ENCODE measurements at regions not wholly inside any gene's neighbourhood (a gene's known extent, or its start where the extent isn't known, plus 50 kb on each side); places are given as distances from the start of the nearest gene placed in this dataset.

- no peaks in the 10 kb centered on the region for H3K36me3 Mint-ChIP-seq
- H3K4me1 Mint-ChIP-seq = no peaks in the 10 kb centered on the region
- CTCF ChIA-PET = no interaction called here
- ATAC-seq (no peak), DNase-seq (no peak)
- H3K27me3 Mint-ChIP-seq = no peaks in the 10 kb centered on the region
- H3K4me3 Mint-ChIP-seq = no peak overlapping the region
- peaks cover 9% of the 10 kb centered on the region for H3K9me3 Mint-ChIP-seq (ENCODE audit: low read depth)
- no peak overlapping the region for H3K27ac Mint-ChIP-seq
These were observed 1400.8 kb upstream of the TENM4 start for GRCh38 chr11:80841675-80842074.

- Mint-ChIP-seq H3K27ac (no peak overlapping the region), H3K27me3 (no peaks in the 10 kb centered on the region), H3K4me3 (no peak overlapping the region), H3K9me3 (ENCODE audit: low read depth) (peaks cover 7% of the 10 kb centered on the region), H3K36me3 (no peaks in the 10 kb centered on the region), H3K4me1 (no peaks in the 10 kb centered on the region)
- CTCF ChIA-PET = no interaction called here
- ATAC-seq (no peak), DNase-seq (no peak)
These were observed 1397.3 kb upstream of the TENM4 start for GRCh38 chr11:80838153-80838552.

GRCh38 chr11:80837051-80837450 is 1396.2 kb upstream of the TENM4 start:
- H3K27me3 Mint-ChIP-seq = no peaks in the 10 kb centered on the region
- no peak overlapping the region for H3K4me3 Mint-ChIP-seq
- no peaks in the 10 kb centered on the region for H3K36me3 Mint-ChIP-seq
- ATAC-seq (no peak), DNase-seq (no peak)
- H3K27ac Mint-ChIP-seq = no peak overlapping the region
- H3K4me1 Mint-ChIP-seq = no peaks in the 10 kb centered on the region
- H3K9me3 Mint-ChIP-seq (ENCODE audit: low read depth) = peaks cover 5% of the 10 kb centered on the region
- CTCF ChIA-PET = no interaction called here

- Mint-ChIP-seq H3K36me3 (no peaks in the 10 kb centered on the region), H3K9me3 (ENCODE audit: low read depth) (peaks cover 3% of the 10 kb centered on the region), H3K27ac (no peak overlapping the region), H3K4me3 (no peak overlapping the region), H3K27me3 (no peaks in the 10 kb centered on the region), H3K4me1 (no peaks in the 10 kb centered on the region)
- CTCF ChIA-PET = no interaction called here
- ATAC-seq = no peak
- no peak for DNase-seq
These were observed 1390.5 kb upstream of the TENM4 start for GRCh38 chr11:80831374-80831773.

GRCh38 chr11:80827781-80828180 is 1387.0 kb upstream of the TENM4 start:
- no peaks in the 10 kb centered on the region for H3K27me3 Mint-ChIP-seq
- CTCF ChIA-PET = no interaction called here
- no peaks in the 10 kb centered on the region for H3K4me1 Mint-ChIP-seq
- DNase-seq (no peak), ATAC-seq (no peak)
- no peak overlapping the region for H3K27ac Mint-ChIP-seq
- H3K36me3 Mint-ChIP-seq = no peaks in the 10 kb centered on the region
- H3K9me3 Mint-ChIP-seq (ENCODE audit: low read depth) = peaks cover 2% of the 10 kb centered on the region
- H3K4me3 Mint-ChIP-seq = no peak overlapping the region

- Mint-ChIP-seq H3K36me3 (no peaks in the 10 kb centered on the region), H3K4me3 (no peak overlapping the region), H3K9me3 (ENCODE audit: low read depth) (peaks cover 2% of the 10 kb centered on the region), H3K4me1 (no peaks in the 10 kb centered on the region), H3K27me3 (no peaks in the 10 kb centered on the region), H3K27ac (no peak overlapping the region)
- no peak for ATAC-seq
- DNase-seq = no peak
- CTCF ChIA-PET = no interaction called here
These were observed 1386.0 kb upstream of the TENM4 start for GRCh38 chr11:80826808-80827207.

- Mint-ChIP-seq H3K27ac (no peak overlapping the region), H3K4me3 (no peak overlapping the region), H3K36me3 (no peaks in the 10 kb centered on the region), H3K9me3 (ENCODE audit: low read depth) (peaks cover 5% of the 10 kb centered on the region), H3K27me3 (no peaks in the 10 kb centered on the region), H3K4me1 (no peaks in the 10 kb centered on the region)
- no peak for DNase-seq
- CTCF ChIA-PET = no interaction called here
- ATAC-seq = no peak
These were observed 1381.5 kb upstream of the TENM4 start for GRCh38 chr11:80822308-80822707.

GRCh38 chr11:80819271-80819670 is 1378.4 kb upstream of the TENM4 start:
- Mint-ChIP-seq H3K4me3 (no peak overlapping the region), H3K27me3 (no peaks in the 10 kb centered on the region), H3K4me1 (peaks cover 2% of the 10 kb centered on the region), H3K27ac (no peak overlapping the region), H3K36me3 (no peaks in the 10 kb centered on the region), H3K9me3 (ENCODE audit: low read depth) (peaks cover 7% of the 10 kb centered on the region)
- no peak for DNase-seq
- CTCF ChIA-PET = no interaction called here
- no peak for ATAC-seq

GRCh38 chr11:80816966-80817365 is 1376.1 kb upstream of the TENM4 start:
- no peak for DNase-seq
- H3K9me3 Mint-ChIP-seq (ENCODE audit: low read depth) = peaks cover 7% of the 10 kb centered on the region
- H3K4me1 Mint-ChIP-seq = peaks cover 2% of the 10 kb centered on the region
- no peak overlapping the region for H3K27ac Mint-ChIP-seq
- no peaks in the 10 kb centered on the region for H3K27me3 Mint-ChIP-seq
- CTCF ChIA-PET = no interaction called here
- H3K36me3 Mint-ChIP-seq = no peaks in the 10 kb centered on the region
- H3K4me3 Mint-ChIP-seq = no peak overlapping the region
- no peak for ATAC-seq

- DNase-seq = no peak
- Mint-ChIP-seq H3K36me3 (no peaks in the 10 kb centered on the region), H3K4me1 (peaks cover 2% of the 10 kb centered on the region), H3K27me3 (no peaks in the 10 kb centered on the region), H3K9me3 (ENCODE audit: low read depth) (peaks cover 7% of the 10 kb centered on the region), H3K27ac (no peak overlapping the region), H3K4me3 (no peak overlapping the region)
- CTCF ChIA-PET = no interaction called here
- no peak for ATAC-seq
These were observed 1375.6 kb upstream of the TENM4 start for GRCh38 chr11:80816454-80816847.

- DNase-seq (no peak), ATAC-seq (no peak)
- peaks cover 2% of the 10 kb centered on the region for H3K4me1 Mint-ChIP-seq
- H3K36me3 Mint-ChIP-seq = no peaks in the 10 kb centered on the region
- peaks cover 7% of the 10 kb centered on the region for H3K9me3 Mint-ChIP-seq (ENCODE audit: low read depth)
- no peak overlapping the region for H3K4me3 Mint-ChIP-seq
- CTCF ChIA-PET = no interaction called here
- H3K27ac Mint-ChIP-seq = no peak overlapping the region
- no peaks in the 10 kb centered on the region for H3K27me3 Mint-ChIP-seq
These were observed 1375.1 kb upstream of the TENM4 start for GRCh38 chr11:80815752-80816453.

GRCh38 chr11:80814813-80815212 is 1374.0 kb upstream of the TENM4 start:
- H3K27ac Mint-ChIP-seq = no peak overlapping the region
- CTCF ChIA-PET = interaction anchor here (0.6 kb wide), 1 partner anchor 242 kb away, joined by 3 read pairs; no protein-coding TSS in a partner anchor
- no peak overlapping the region for H3K4me3 Mint-ChIP-seq
- H3K9me3 Mint-ChIP-seq (ENCODE audit: low read depth) = peaks cover 12% of the 10 kb centered on the region
- DNase-seq = no peak
- ATAC-seq = no peak
- H3K4me1 Mint-ChIP-seq = peaks cover 2% of the 10 kb centered on the region
- no peaks in the 10 kb centered on the region for H3K36me3 Mint-ChIP-seq
- H3K27me3 Mint-ChIP-seq = no peaks in the 10 kb centered on the region

GRCh38 chr11:80810695-80811094 is 1369.9 kb upstream of the TENM4 start:
- no peak for DNase-seq
- Mint-ChIP-seq H3K4me1 (no peaks in the 10 kb centered on the region), H3K9me3 (ENCODE audit: low read depth) (peaks cover 8% of the 10 kb centered on the region), H3K27me3 (no peaks in the 10 kb centered on the region), H3K27ac (no peak overlapping the region), H3K4me3 (no peak overlapping the region), H3K36me3 (no peaks in the 10 kb centered on the region)
- CTCF ChIA-PET = no interaction called here
- ATAC-seq = no peak

- DNase-seq (no peak), ATAC-seq (no peak)
- no peaks in the 10 kb centered on the region for H3K36me3 Mint-ChIP-seq
- no peaks in the 10 kb centered on the region for H3K4me1 Mint-ChIP-seq
- no peaks in the 10 kb centered on the region for H3K27me3 Mint-ChIP-seq
- no peak overlapping the region for H3K4me3 Mint-ChIP-seq
- H3K27ac Mint-ChIP-seq = no peak overlapping the region
- H3K9me3 Mint-ChIP-seq (ENCODE audit: low read depth) = peaks cover 17% of the 10 kb centered on the region
- CTCF ChIA-PET = no interaction called here
These were observed 1357.3 kb upstream of the TENM4 start for GRCh38 chr11:80798174-80798573.

- Mint-ChIP-seq H3K27me3 (no peaks in the 10 kb centered on the region), H3K4me1 (no peaks in the 10 kb centered on the region), H3K27ac (no peak overlapping the region), H3K4me3 (no peak overlapping the region), H3K9me3 (ENCODE audit: low read depth) (peaks cover 18% of the 10 kb centered on the region), H3K36me3 (no peaks in the 10 kb centered on the region)
- ATAC-seq = no peak
- no peak for DNase-seq
- CTCF ChIA-PET = no interaction called here
These were observed 1342.7 kb upstream of the TENM4 start for GRCh38 chr11:80783561-80783960.

All from activated CD8-positive, alpha-beta memory T cell treated with anti-CD3 and anti-CD28 coated beads, Interleukin-2, amount 10 ng/mL, durations not matched to agents 7 days and 5 days (primary cell).